PFSK-1 (cell line): ENCODE measurements at regions not wholly inside any gene's neighbourhood (a gene's known extent, or its start where the extent isn't known, plus 50 kb on each side); places are given as distances from the start of the nearest gene placed in this dataset.

ENCODE experiments used
- POLR2AphosphoS5 ChIP-seq: IDR thresholded peaks from 2 replicates; pipeline ENCODE4 v1.6.1; 2012; ENCODE audit warnings: low read depth, mild to moderate bottlenecking, control low read depth, low read length, moderate library complexity
- SIN3A ChIP-seq: IDR thresholded peaks from 2 replicates; pipeline ENCODE4 v1.6.1; 2012; ENCODE audit warnings: mild to moderate bottlenecking, low read length, moderate library complexity, borderline replicate concordance; ENCODE audit not compliant: insufficient read depth
- TF ChIP-seq, protein P1 (sequence below), 2 experiments: IDR thresholded peaks; 2 replicates each; pipeline versions ENCODE4 v1.6.1 to v1.8.0; 2011 to 2012; ENCODE audit warnings: low read depth in 2 of 2, low read length in 2 of 2, control low read depth in 1 of 2, inconsistent platforms in 1 of 2, mild to moderate bottlenecking in 1 of 2, moderate library complexity in 1 of 2; ENCODE audit not compliant: insufficient read depth in 1 of 2

DNA sequence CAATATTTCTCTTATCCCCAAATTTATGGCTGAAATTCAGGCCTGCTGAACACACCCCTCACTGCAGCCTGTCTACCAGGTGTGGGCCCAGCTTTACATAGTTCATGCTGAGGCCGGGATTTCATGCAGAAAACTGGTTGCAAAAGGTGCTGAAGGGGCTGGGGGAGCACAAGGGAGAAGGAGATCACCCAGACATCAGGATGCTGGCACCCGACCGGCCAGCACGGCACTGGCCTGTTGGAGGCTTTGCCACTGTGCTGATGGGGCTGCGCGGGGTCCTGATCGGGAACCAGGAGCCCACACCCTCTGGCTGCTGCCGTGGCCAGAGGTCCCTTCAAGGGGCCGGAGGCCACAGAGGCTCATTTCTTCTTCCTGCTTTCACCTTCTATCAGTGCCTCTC lies 177.9 kb upstream of the C2CD4B start:
- TF ChIP-seq SIN3A (no peak), POLR2AphosphoS5 (no peak)
- TF ChIP-seq, protein P1, sequence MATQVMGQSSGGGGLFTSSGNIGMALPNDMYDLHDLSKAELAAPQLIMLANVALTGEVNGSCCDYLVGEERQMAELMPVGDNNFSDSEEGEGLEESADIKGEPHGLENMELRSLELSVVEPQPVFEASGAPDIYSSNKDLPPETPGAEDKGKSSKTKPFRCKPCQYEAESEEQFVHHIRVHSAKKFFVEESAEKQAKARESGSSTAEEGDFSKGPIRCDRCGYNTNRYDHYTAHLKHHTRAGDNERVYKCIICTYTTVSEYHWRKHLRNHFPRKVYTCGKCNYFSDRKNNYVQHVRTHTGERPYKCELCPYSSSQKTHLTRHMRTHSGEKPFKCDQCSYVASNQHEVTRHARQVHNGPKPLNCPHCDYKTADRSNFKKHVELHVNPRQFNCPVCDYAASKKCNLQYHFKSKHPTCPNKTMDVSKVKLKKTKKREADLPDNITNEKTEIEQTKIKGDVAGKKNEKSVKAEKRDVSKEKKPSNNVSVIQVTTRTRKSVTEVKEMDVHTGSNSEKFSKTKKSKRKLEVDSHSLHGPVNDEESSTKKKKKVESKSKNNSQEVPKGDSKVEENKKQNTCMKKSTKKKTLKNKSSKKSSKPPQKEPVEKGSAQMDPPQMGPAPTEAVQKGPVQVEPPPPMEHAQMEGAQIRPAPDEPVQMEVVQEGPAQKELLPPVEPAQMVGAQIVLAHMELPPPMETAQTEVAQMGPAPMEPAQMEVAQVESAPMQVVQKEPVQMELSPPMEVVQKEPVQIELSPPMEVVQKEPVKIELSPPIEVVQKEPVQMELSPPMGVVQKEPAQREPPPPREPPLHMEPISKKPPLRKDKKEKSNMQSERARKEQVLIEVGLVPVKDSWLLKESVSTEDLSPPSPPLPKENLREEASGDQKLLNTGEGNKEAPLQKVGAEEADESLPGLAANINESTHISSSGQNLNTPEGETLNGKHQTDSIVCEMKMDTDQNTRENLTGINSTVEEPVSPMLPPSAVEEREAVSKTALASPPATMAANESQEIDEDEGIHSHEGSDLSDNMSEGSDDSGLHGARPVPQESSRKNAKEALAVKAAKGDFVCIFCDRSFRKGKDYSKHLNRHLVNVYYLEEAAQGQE (IDR thresholded peaks at IDR 0.05; ENCODE audit: insufficient read depth in 1 of 2, low read depth in 2 of 2, low read length in 2 of 2) = no peak
